Activated T-cell treated with anti-CD3 and anti-CD28 coated beads, Interleukin-2, amount 50 U/mL, for 72 hours (primary cell): ENCODE measurements at regions not wholly inside any gene's neighbourhood (a gene's known extent, or its start where the extent isn't known, plus 50 kb on each side); places are given as distances from the start of the nearest gene placed in this dataset.
"Not testable (repeated sequence)": the region's sequence is repeated elsewhere in the genome, so short reads cannot be mapped to it uniquely, and the experiment has no call there.

Experiments used
- ATAC-seq, 2 donors: fragments of 150-1000 bp; cut with Tn5 transposase; replicated peaks in 1 of 2; 2 replicates each; pipeline ENCODE4 v1.10.0; 2021; ENCODE audit warnings: moderate library complexity in 2 of 2, mild to moderate bottlenecking in 1 of 2
- DNase-seq, 2 donors: peaks; one replicate each; pipeline ENCODE4 v3.0.0; 2021 to 2022; ENCODE audit warnings: mixed read lengths in 1 of 2
- H3K27ac Mint-ChIP-seq: one replicate; pipeline ENCODE4 v1.8.0; 2022; ENCODE audit warnings: mild to moderate bottlenecking, moderate library complexity, mixed read lengths
- H3K27me3 Mint-ChIP-seq: one replicate; pipeline ENCODE4 v1.8.0; 2022; ENCODE audit warnings: low read depth, mixed read lengths
- H3K36me3 Mint-ChIP-seq, 2 donors: one replicate each; pipeline ENCODE4 v1.8.0; 2022; ENCODE audit warnings: mixed read lengths in 2 of 2, mild to moderate bottlenecking in 1 of 2; ENCODE audit not compliant: insufficient read depth in 2 of 2
- H3K4me1 Mint-ChIP-seq: one replicate; pipeline ENCODE4 v1.8.0; 2022; ENCODE audit warnings: low read depth, mixed read lengths
- H3K4me3 Mint-ChIP-seq, 2 donors: one replicate each; pipeline ENCODE4 v1.8.0; 2022; ENCODE audit warnings: mild to moderate bottlenecking in 2 of 2, mixed read lengths in 2 of 2, moderate library complexity in 2 of 2
- H3K9me3 Mint-ChIP-seq, 2 donors: one replicate each; pipeline ENCODE4 v1.8.0; 2022; ENCODE audit warnings: mixed read lengths in 2 of 2

DNA sequence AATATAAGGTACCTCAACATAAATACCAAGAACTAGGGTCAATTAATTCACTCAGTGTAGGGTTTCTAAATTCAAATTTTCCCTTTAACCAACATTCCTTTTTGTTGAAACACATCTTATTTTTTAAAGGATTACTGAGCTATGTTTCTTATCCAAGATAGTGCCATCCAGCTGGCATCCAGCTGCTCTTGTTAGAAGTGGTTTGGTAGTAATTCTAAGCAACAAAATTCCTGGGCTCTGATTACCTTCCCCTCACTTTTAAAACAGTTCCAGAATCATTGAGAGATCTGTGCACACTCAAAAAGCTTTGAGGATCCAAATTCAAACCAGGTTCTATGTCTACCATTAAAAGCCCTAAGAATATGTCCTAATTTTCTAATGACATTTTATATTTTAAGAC is 583.7 kb downstream of the TRIML1 start:
- Mint-ChIP-seq H3K4me1 (no peaks in the 10 kb centered on the region), H3K9me3 (peaks cover 7 to 13% of the 10 kb centered on the region in 2 donors), H3K27me3 (no peaks in the 10 kb centered on the region), H3K27ac (no peak overlapping the region), H3K36me3 (peaks cover 4% of the 10 kb centered on the region in 2 donors), H3K4me3 (no peak overlapping the region)
- ATAC-seq = no peak
- DNase-seq = no peak

DNA sequence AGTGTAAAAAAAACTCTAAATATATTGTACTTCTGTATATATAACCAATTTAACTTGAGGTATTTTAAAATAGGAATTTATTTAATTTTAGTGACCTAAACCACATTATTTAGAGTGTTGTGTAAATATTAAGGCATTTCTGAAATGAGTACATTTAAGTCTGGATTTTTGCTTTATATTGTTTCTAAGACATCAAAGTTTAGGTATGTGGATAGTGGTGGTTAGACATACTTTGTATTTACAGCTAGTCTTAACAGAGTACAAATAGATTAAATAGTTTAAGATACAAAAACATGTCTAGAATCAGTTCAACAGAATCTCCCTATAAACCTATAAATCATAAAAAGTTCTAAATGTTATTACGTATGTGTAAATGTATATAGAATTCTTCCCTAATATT is 588.5 kb downstream of the TRIML1 start:
- Mint-ChIP-seq H3K36me3 (peaks cover 2 to 8% of the 10 kb centered on the region in 2 donors), H3K27ac (no peak overlapping the region), H3K27me3 (no peaks in the 10 kb centered on the region), H3K4me1 (no peaks in the 10 kb centered on the region), H3K9me3 (peaks cover 12% of the 10 kb centered on the region in 2 donors), H3K4me3 (no peak overlapping the region)
- DNase-seq = no peak
- ATAC-seq = no peak

DNA sequence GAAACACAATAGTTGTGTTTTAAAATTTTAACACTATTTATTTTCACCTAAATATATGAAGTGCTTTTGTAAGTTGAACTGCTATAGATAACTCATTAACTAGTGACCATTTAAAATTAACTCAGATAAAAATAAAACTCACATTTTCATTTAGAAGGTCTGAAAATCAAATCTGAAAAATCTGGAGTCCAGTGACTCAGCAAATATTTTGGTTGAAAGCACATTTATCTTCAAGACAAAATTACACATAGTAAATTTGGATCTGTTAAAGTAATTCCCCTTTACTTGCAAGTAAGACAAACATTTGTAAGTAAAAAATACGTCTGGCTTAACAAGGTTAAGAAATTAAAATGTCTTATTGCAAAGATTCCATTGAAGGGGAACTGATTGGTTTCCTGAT is 589.1 kb downstream of the TRIML1 start:
- no peaks in the 10 kb centered on the region for H3K27me3 Mint-ChIP-seq
- peaks cover 12% of the 10 kb centered on the region in 2 donors for H3K9me3 Mint-ChIP-seq
- ATAC-seq (no peak), DNase-seq (no peak)
- no peak overlapping the region for H3K27ac Mint-ChIP-seq
- peaks cover 2 to 8% of the 10 kb centered on the region in 2 donors for H3K36me3 Mint-ChIP-seq
- no peaks in the 10 kb centered on the region for H3K4me1 Mint-ChIP-seq
- H3K4me3 Mint-ChIP-seq = no peak overlapping the region

DNA sequence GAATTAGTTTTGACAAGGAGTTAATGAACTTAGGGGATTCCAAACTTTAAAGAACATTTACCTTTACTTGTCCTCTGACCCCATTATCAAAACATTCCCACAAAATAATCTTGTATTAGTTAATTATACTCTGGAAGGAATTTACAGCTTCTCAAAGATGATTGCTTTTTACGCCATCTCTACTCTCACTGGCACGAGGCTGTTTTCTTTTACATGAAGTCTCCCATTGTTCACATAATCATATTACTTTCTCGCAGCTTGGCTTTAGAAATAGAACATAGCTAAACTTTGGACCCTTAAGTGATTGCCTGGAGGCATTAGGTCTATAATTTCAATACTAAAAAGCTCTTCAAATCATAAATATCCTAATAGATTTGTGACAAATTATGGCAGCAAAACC is 592.9 kb downstream of the TRIML1 start:
- Mint-ChIP-seq H3K4me1 (no peaks in the 10 kb centered on the region), H3K4me3 (no peak overlapping the region), H3K9me3 (peaks cover 12% of the 10 kb centered on the region in 2 donors), H3K36me3 (peaks cover 2 to 10% of the 10 kb centered on the region in 2 donors), H3K27me3 (no peaks in the 10 kb centered on the region), H3K27ac (no peak overlapping the region)
- DNase-seq = no peak
- no peak for ATAC-seq

DNA sequence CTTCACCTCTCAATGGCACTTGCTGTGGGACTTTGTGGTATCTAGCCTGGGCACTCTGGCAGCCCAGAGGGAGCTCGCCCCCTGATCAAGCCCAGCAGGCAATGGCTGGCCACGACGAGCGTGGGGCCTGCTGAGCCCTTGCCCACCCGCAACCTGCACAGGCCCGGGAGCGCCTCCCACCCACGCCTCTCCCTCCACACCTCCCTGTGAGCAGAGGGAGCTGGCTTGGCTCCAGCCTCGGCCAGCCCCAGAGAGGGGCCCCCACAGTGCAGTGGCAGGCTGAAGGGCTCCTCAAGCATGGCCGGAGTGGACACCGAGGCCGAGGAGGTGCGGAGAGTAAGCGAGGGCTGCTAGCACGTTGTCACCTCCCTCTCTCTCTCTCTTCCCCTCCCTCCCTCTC is 595.8 kb downstream of the TRIML1 start:
- H3K4me3 Mint-ChIP-seq = no peak overlapping the region
- DNase-seq (no peak), ATAC-seq (no peak)
- peaks cover 2 to 11% of the 10 kb centered on the region in 2 donors for H3K36me3 Mint-ChIP-seq
- H3K27me3 Mint-ChIP-seq = no peaks in the 10 kb centered on the region
- peaks cover 7 to 8% of the 10 kb centered on the region in 2 donors for H3K9me3 Mint-ChIP-seq
- no peak overlapping the region for H3K27ac Mint-ChIP-seq
- H3K4me1 Mint-ChIP-seq = no peaks in the 10 kb centered on the region

DNA sequence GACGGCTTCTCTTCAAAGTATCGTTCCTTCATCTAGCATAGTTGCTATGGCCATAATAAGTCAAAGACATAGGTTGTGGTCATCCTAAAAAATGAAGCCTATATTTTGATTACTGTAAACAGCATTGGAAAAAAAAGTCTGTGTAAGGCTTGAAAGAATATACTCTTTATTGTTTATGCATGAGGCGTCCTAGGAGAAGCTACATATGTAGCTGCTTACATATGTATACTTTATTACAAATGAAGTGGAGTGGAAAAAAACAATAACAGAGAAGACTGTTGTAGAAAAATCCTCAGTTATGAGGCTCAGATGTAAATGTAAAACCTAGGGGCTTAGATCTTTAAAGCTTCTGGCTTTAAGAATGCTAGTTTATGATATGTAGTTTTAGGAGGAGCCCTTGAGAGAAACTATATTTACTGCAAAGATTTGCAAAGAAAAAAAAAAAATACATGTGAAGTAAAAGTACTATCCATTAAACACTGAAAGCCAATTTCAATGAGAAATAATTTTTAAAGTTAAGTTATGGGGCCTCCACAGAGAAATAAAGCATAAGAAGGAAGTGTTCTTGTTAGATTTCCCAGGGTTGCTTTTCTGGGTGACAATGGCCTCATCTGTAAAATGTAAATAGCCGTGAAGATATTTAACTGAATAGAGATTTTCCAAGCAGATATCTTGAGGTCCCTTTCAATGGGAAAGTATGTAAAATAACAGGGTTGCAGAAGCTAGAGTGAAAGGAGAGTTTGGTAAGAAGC is 598.2 kb downstream of the TRIML1 start:
- ATAC-seq = no peak
- H3K36me3 Mint-ChIP-seq = peaks cover 0 to 5% of the 10 kb centered on the region in 2 donors
- H3K9me3 Mint-ChIP-seq = peaks cover 2% of the 10 kb centered on the region in 2 donors
- no peak overlapping the region for H3K27ac Mint-ChIP-seq
- no peaks in the 10 kb centered on the region for H3K27me3 Mint-ChIP-seq
- H3K4me3 Mint-ChIP-seq = no peak overlapping the region
- H3K4me1 Mint-ChIP-seq = no peaks in the 10 kb centered on the region
- no peak for DNase-seq

DNA sequence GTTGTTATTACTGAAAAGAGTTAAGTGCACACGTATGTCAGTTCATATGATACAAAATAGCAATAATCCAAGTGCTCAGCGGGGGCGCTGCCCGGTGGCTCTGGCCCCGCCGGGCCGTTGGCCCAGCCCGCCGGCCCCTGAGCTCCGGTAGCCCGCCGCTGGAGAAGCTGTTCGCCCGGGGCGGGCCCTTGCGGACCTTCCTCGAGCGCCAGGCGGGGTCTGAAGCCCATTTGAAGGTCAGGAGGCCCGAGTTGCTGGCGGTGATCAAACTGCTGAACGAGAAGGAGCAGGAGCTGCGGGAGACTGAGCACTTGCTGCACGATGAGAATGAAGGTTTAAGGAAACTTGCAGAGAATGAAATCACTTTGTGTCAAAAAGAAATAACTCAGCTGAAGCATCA is 599.0 kb downstream of the TRIML1 start:
- not testable (repeated sequence) for H3K27me3 Mint-ChIP-seq, H3K4me1 Mint-ChIP-seq, H3K4me3 Mint-ChIP-seq, ATAC-seq, H3K27ac Mint-ChIP-seq, H3K36me3 Mint-ChIP-seq, H3K9me3 Mint-ChIP-seq
- DNase-seq = peak in 1 of 2 donors; percentile 8

DNA sequence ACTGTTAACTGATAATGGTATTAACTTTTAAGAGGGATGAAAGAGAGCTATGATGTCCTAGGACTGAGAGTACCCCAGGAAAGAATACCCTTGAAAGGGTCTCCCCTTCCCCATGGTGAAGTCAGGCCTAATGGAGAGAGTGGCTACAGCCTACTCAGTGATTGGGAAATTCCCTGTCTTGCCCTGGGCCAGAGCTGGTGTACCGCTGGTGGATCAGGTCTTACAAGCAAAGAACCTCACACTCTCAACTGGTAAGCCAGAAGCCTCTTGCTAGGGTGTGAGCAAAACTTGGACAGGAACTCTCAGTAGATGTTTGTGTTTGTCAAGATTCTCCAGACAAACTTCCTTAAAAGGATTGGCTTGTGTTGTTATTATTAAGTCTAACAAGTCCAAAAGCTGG is 600.9 kb downstream of the TRIML1 start:
- not testable (repeated sequence) for H3K4me3 Mint-ChIP-seq, H3K27me3 Mint-ChIP-seq, ATAC-seq, H3K9me3 Mint-ChIP-seq, H3K4me1 Mint-ChIP-seq, DNase-seq, H3K27ac Mint-ChIP-seq, H3K36me3 Mint-ChIP-seq

DNA sequence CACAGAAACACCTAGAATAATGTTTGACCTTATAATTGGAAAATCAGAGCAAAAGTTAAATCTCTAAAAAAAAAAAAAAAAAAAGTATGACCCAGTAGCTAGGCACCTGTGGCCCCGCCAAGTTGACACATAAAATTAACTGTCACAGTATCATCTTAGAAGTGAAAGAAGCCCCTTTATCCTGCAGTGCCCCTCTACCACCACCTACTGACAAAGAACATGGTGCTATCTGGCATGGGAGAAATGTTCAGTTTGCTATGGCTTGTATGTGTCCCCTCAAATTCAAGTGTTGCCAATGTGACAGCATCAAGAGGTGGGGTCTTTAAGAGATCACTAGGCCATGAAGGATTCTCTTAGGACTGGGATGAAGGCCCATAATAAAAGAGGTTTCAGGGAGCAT is 601.5 kb downstream of the TRIML1 start:
- not testable (repeated sequence) for H3K27me3 Mint-ChIP-seq, H3K4me3 Mint-ChIP-seq, DNase-seq, ATAC-seq, H3K9me3 Mint-ChIP-seq, H3K4me1 Mint-ChIP-seq, H3K27ac Mint-ChIP-seq, H3K36me3 Mint-ChIP-seq

DNA sequence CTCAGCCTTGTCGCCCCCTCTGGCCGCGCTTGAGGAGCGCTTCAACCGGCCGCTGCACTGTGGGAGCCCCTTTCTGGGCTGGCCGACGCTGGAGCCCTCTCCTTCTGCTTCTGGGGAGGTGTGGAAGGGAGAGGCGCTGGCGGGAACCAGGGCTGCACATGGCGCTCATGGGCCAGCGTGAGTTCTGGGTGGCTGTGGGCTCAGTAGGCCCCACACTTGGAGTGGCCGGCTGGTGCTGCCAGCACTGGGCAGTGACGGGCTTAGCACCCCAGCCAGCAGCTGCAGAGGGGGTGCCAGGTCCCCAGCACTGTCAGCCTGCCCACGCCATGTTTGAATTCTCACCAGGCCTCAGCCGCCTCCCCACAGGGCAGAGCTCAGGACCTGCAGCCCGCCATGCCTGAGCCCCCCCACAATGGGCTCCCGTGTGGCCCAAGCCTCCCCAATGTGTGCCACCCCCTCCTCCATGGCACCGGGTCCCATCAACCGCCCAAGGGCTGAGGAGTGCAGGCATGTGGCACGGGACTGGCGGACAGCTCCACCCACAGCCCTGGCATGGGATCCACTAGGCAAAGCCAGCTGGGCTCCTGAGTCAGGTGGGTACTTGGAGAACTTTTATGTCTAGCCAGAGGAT is 615.2 kb downstream of the TRIML1 start:
- H3K4me3 Mint-ChIP-seq = no peak overlapping the region
- no peak for DNase-seq
- ATAC-seq = no peak
- H3K9me3 Mint-ChIP-seq = peaks cover 10 to 12% of the 10 kb centered on the region in 2 donors
- no peaks in the 10 kb centered on the region for H3K27me3 Mint-ChIP-seq
- H3K4me1 Mint-ChIP-seq = no peaks in the 10 kb centered on the region
- H3K27ac Mint-ChIP-seq = no peak overlapping the region
- peaks cover 0 to 2% of the 10 kb centered on the region in 2 donors for H3K36me3 Mint-ChIP-seq

DNA sequence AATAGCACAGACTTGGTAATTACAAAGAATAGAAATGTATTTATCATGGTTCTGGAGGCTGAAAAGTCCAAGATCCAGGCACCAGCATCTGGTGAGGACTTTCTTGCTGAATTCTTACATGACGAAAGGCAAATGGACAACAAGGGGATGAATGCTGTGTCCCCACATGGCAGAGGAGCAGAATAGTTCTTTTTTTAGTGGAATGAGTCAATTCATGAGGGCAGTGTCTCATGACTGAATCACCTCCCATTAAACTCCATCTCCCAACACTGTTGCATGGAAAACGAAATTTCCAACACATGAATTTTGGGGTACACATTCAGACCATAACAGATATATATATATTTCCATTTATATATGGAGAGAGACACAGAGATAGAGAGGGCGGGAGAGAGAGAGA is 628.3 kb downstream of the TRIML1 start:
- Mint-ChIP-seq H3K36me3 (no peaks in the 10 kb centered on the region), H3K27me3 (no peaks in the 10 kb centered on the region), H3K4me1 (no peaks in the 10 kb centered on the region), H3K4me3 (no peak overlapping the region), H3K9me3 (peaks cover 12 to 13% of the 10 kb centered on the region in 2 donors), H3K27ac (no peak overlapping the region)
- DNase-seq (no peak), ATAC-seq (no peak)

DNA sequence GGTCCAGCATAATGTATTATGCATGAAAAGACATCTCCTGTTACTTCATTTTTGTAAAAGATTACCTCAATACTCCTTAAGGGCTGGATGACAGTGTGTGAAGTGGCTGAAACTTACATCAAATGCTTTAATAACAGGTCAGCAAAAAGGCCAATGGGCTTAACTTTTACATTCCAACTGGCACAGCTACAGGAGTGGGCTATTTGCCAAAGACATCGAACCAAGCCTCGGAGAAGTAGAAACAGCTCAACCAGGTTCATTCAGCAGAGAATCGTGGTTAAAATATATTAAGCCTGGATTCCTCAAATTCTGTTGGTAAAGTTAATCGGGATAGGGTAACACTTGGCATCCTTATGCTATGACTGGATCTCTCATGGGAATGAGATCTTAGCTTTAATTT is 639.7 kb downstream of the TRIML1 start:
- ATAC-seq (no peak), DNase-seq (no peak)
- H3K4me1 Mint-ChIP-seq = no peaks in the 10 kb centered on the region
- H3K27me3 Mint-ChIP-seq = no peaks in the 10 kb centered on the region
- peaks cover 0 to 6% of the 10 kb centered on the region in 2 donors for H3K9me3 Mint-ChIP-seq
- H3K4me3 Mint-ChIP-seq = no peak overlapping the region
- peaks cover 0 to 4% of the 10 kb centered on the region in 2 donors for H3K36me3 Mint-ChIP-seq
- H3K27ac Mint-ChIP-seq = no peak overlapping the region

DNA sequence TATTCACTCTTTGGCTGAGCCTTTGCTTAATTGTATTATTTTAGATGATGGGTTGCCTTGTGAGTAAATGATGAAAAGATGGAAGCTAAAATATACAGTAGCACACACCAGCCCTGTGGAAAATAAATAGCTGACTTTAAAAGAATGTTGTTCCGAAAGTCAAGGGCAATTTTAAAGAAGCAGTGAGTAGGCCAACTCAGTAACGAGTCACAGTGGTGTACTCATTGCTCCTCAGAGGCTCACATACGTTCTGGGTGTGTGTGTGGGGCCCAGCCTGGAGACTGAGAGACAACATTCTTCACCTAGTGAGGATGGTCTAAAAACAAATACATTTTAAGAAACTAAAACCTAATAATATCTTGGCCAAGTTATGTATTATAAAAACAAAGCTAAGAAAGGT is 640.3 kb downstream of the TRIML1 start:
- DNase-seq (no peak), ATAC-seq (no peak)
- Mint-ChIP-seq H3K4me1 (no peaks in the 10 kb centered on the region), H3K27me3 (no peaks in the 10 kb centered on the region), H3K9me3 (peaks cover 0 to 6% of the 10 kb centered on the region in 2 donors), H3K36me3 (peaks cover 0 to 4% of the 10 kb centered on the region in 2 donors), H3K27ac (no peak overlapping the region), H3K4me3 (no peak overlapping the region)

DNA sequence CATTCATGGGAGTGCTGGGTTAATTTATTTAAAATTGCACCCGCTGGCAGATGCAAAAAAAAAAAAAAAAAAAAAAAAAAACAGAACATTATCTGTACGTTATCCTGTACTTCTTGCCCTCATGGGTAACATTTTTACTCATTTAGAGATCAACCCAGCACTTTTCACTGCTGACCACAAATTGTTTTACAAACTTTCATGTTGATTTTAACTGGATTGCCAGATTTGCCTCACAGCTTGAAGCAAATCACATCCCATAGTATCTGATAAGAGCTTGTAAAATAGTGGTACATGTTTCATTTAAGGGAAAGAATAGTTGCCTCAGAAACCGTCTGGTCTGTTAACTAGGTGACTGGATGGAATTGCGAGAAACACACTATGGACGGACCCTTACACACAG is 640.8 kb downstream of the TRIML1 start:
- DNase-seq (no peak), ATAC-seq (no peak)
- no peak overlapping the region for H3K27ac Mint-ChIP-seq
- H3K4me1 Mint-ChIP-seq = no peaks in the 10 kb centered on the region
- no peak overlapping the region for H3K4me3 Mint-ChIP-seq
- H3K27me3 Mint-ChIP-seq = no peaks in the 10 kb centered on the region
- H3K36me3 Mint-ChIP-seq = peaks cover 0 to 4% of the 10 kb centered on the region in 2 donors
- H3K9me3 Mint-ChIP-seq = peaks cover 0 to 6% of the 10 kb centered on the region in 2 donors
